ENCODE measurements at regions not wholly inside any gene's neighbourhood (a gene's known extent, or its start where the extent isn't known, plus 50 kb on each side); places are given as distances from the start of the nearest gene placed in this dataset.

GRCh38 chr2:84326831-84327432, 132.1 kb downstream of the SUCLG1 start:
- ATAC-seq: no peak

More at GRCh38 chr2:84326831-84327432, 132.1 kb downstream of the SUCLG1 start:
- H3K27me3 ChIP-seq (ENCODE audit: control insufficient read depth in 2 of 2, insufficient read depth in 2 of 2, low read length in 2 of 2): no peaks in the 10 kb centered on the region
- BruUV-seq (replicated peaks): no TSS peak
- TF ChIP-seq, protein P1, sequence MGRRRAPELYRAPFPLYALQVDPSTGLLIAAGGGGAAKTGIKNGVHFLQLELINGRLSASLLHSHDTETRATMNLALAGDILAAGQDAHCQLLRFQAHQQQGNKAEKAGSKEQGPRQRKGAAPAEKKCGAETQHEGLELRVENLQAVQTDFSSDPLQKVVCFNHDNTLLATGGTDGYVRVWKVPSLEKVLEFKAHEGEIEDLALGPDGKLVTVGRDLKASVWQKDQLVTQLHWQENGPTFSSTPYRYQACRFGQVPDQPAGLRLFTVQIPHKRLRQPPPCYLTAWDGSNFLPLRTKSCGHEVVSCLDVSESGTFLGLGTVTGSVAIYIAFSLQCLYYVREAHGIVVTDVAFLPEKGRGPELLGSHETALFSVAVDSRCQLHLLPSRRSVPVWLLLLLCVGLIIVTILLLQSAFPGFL (CRISPR knock-in tag; IDR thresholded peaks at IDR 0.05): no peak
- TF ChIP-seq, protein P2, sequence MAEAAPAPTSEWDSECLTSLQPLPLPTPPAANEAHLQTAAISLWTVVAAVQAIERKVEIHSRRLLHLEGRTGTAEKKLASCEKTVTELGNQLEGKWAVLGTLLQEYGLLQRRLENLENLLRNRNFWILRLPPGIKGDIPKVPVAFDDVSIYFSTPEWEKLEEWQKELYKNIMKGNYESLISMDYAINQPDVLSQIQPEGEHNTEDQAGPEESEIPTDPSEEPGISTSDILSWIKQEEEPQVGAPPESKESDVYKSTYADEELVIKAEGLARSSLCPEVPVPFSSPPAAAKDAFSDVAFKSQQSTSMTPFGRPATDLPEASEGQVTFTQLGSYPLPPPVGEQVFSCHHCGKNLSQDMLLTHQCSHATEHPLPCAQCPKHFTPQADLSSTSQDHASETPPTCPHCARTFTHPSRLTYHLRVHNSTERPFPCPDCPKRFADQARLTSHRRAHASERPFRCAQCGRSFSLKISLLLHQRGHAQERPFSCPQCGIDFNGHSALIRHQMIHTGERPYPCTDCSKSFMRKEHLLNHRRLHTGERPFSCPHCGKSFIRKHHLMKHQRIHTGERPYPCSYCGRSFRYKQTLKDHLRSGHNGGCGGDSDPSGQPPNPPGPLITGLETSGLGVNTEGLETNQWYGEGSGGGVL (CRISPR knock-in tag; IDR thresholded peaks at IDR 0.05): no peak
- no peak for TF ChIP-seq CEBPZ (IDR thresholded peaks at IDR 0.05; ENCODE audit: borderline replicate concordance, low read depth, low read length)
- intact Hi-C loops (cut with micrococcal nuclease): no loop called here
- ChIA-PET CTCF (ENCODE audit: low intra/inter-chr PET ratio) (no interaction called here), POLR2A (interaction anchor here (0.6 kb wide), 1 partner anchor 530 kb away, joined by 3 read pairs; no protein-coding TSS in a partner anchor)
- H2AFZ ChIP-seq (ENCODE audit: low read depth, low read length): no peak overlapping the region
- FAIRE-seq: no peak
- H3K9me3 ChIP-seq (replicated peaks; ENCODE audit: control insufficient read depth, insufficient read depth, low read depth, low read length): no peaks in the 10 kb centered on the region
- 2% methylated on average over 4 of the region's 4 CpGs for WGBS (ENCODE audit: insufficient coverage, low coverage, missing lambda C conversion rate)
- H3K79me2 ChIP-seq (ENCODE audit: control insufficient read depth, insufficient read depth, low read length): no peaks in the 10 kb centered on the region
- no peaks in the 10 kb centered on the region for H3K36me3 ChIP-seq (ENCODE audit: control insufficient read depth, insufficient read depth, low read length)
- H3K4me2 ChIP-seq (ENCODE audit: insufficient read depth, low read length): no peak overlapping the region
- in situ Hi-C loops (cut with MboI): loop anchor here (10.0 kb wide), 1 partner anchor 462 kb away; no protein-coding TSS in a partner anchor
- no peaks in the 10 kb centered on the region for H3K9me1 ChIP-seq (ENCODE audit: control insufficient read depth, insufficient read depth, low read length)
- no peak for DNase-seq (ENCODE audit: extremely low read depth in 1 of 4, low spot score in 3 of 4)
- H3K4me1 ChIP-seq (replicated peaks in 1 of 2; ENCODE audit: control insufficient read depth in 2 of 2, insufficient read depth in 2 of 2, low read length in 2 of 2): no peaks in the 10 kb centered on the region; a peak in 1 of 5 replicates
- no peak overlapping the region for H3K27ac ChIP-seq (ENCODE audit: extremely low read depth, low read depth, low read length)
- no peak overlapping the region for H3K4me3 ChIP-seq
- H3K9ac ChIP-seq (ENCODE audit: insufficient read depth in 1 of 2, low read depth in 2 of 2, low read length in 2 of 2): no peak overlapping the region
- H4K20me1 ChIP-seq (replicated peaks; ENCODE audit: control insufficient read depth, insufficient read depth, low read length): no peaks in the 10 kb centered on the region
